Stimulated activated CD8-positive, alpha-beta memory T cell treated with anti-CD3 and anti-CD28 coated beads, Interleukin-7, amount 100 ng/mL, for 24 hours (primary cell): ENCODE measurements at regions not wholly inside any gene's neighbourhood (a gene's known extent, or its start where the extent isn't known, plus 50 kb on each side); places are given as distances from the start of the nearest gene placed in this dataset.
"Not testable (repeated sequence)": the region's sequence is repeated elsewhere in the genome, so short reads cannot be mapped to it uniquely, and the experiment has no call there.

Source experiments
- DNase-seq: peaks from one replicate; pipeline ENCODE4 v3.0.0-alpha.2; 2020; ENCODE audit warnings: low read depth

- DNase-seq: no peak
These were observed 57.8 kb upstream of the ANKRD30A start for GRCh38 chr10:37067576-37067975.

GRCh38 chr10:37062296-37062695 lies 63.1 kb upstream of the ANKRD30A start:
- DNase-seq: not testable (repeated sequence)

- no peak for DNase-seq
These were observed 68.1 kb upstream of the ANKRD30A start for GRCh38 chr10:37057261-37057660.

- DNase-seq: no peak
These were observed 71.9 kb upstream of the ANKRD30A start for GRCh38 chr10:37053476-37053875.

- not testable (repeated sequence) for DNase-seq
These were observed 75.4 kb upstream of the ANKRD30A start for GRCh38 chr10:37049982-37050381.

- DNase-seq: not testable (repeated sequence)
These were observed 81.1 kb upstream of the ANKRD30A start for GRCh38 chr10:37044319-37044718.

GRCh38 chr10:37035853-37036252 lies 89.5 kb upstream of the ANKRD30A start:
- no peak for DNase-seq

- no peak for DNase-seq
These were observed 109.9 kb upstream of the ANKRD30A start for GRCh38 chr10:37015498-37015897.

GRCh38 chr10:37010741-37011140 lies 114.7 kb upstream of the ANKRD30A start:
- no peak for DNase-seq

- not testable (repeated sequence) for DNase-seq
These were observed 117.1 kb upstream of the ANKRD30A start for GRCh38 chr10:37008276-37008675.

- no peak for DNase-seq
These were observed 122.3 kb upstream of the ANKRD30A start for GRCh38 chr10:37003126-37003525.

GRCh38 chr10:36995806-36996205 lies 129.6 kb upstream of the ANKRD30A start:
- not testable (repeated sequence) for DNase-seq

GRCh38 chr10:36994886-36995285 lies 130.5 kb upstream of the ANKRD30A start:
- no peak for DNase-seq

- no peak for DNase-seq
These were observed 136.2 kb upstream of the ANKRD30A start for GRCh38 chr10:36989233-36989632.

- DNase-seq: no peak
These were observed 178.8 kb upstream of the ANKRD30A start for GRCh38 chr10:36946598-36946997.

- DNase-seq: no peak
These were observed 181.9 kb upstream of the ANKRD30A start for GRCh38 chr10:36943544-36943943.

- no peak for DNase-seq
These were observed 182.8 kb upstream of the ANKRD30A start for GRCh38 chr10:36942616-36943015.

- DNase-seq: no peak
These were observed 222.4 kb upstream of the ANKRD30A start for GRCh38 chr10:36903040-36903439.

GRCh38 chr10:36899652-36900051 lies 225.7 kb upstream of the ANKRD30A start:
- DNase-seq: no peak

GRCh38 chr10:36888925-36889573 lies 236.3 kb upstream of the ANKRD30A start:
- peak; percentile 8 for DNase-seq

GRCh38 chr10:36886303-36886891 lies 239.0 kb upstream of the ANKRD30A start:
- DNase-seq: no peak

GRCh38 chr10:36885746-36886145 lies 239.7 kb upstream of the ANKRD30A start:
- DNase-seq: no peak

GRCh38 chr10:36882781-36883180 lies 242.6 kb upstream of the ANKRD30A start:
- no peak for DNase-seq

GRCh38 chr10:36880898-36881297 lies 244.5 kb upstream of the ANKRD30A start:
- DNase-seq: no peak
